Spleen (tissue), 7 donors: ENCODE measurements at regions not wholly inside any gene's neighbourhood (a gene's known extent, or its start where the extent isn't known, plus 50 kb on each side); places are given as distances from the start of the nearest gene placed in this dataset.

Experiments
- CTCF ChIP-seq, 11 experiments: fragments of 200-600 bp in 7 of 11; fragments of 450-650 bp in 4 of 11; sonication (generic) in 4 of 11; IDR thresholded peaks in 8 of 11; conservative IDR thresholded peaks in 3 of 11; 1 replicate in 7 of 11; 2 replicates in 4 of 11; pipeline versions ENCODE4 v1.4.0 to v1.8.0; 2016 to 2021; ENCODE audit warnings: antibody characterized with exemption in 11 of 11, inconsistent platforms in 4 of 11, mild to moderate bottlenecking in 1 of 11
- POLR2A ChIP-seq, 3 donors: fragments of 450-650 bp; IDR thresholded peaks; one replicate each; pipeline ENCODE4 v1.5.1; 2017; ENCODE audit warnings: antibody characterized with exemption in 3 of 3, mild to moderate bottlenecking in 1 of 3
- donor health status: DM: no; HTN: no; CAD: no; lungs with moderate emphysema.
- donor health status: DM: no; HTN: no; CAD: no.
- donor health status: DM: no; HTN: no; CAD: no.

GRCh38 chr18:66707473-66707872, 103.6 kb upstream of the CDH19 start:
- TF ChIP-seq CTCF (IDR thresholded peaks at IDR 0.05 in 8 of 11, conservative IDR thresholded peaks at IDR 0.05 in 3 of 11) (no peak), POLR2A (IDR thresholded peaks at IDR 0.05) (no peak)
